ENCODE measurements at regions not wholly inside any gene's neighbourhood (a gene's known extent, or its start where the extent isn't known, plus 50 kb on each side); places are given as distances from the start of the nearest gene placed in this dataset.

- dilution Hi-C loops (cut with MboI; ENCODE audit: extremely low pct_ligation_motif_present, low sequenced_read_pairs): no loop called here
- TF ChIP-seq CTCF (optimal IDR thresholded peaks at IDR 0.05 in 1 of 3, IDR thresholded peaks at IDR 0.05 in 1 of 3, conservative IDR thresholded peaks at IDR 0.05 in 1 of 3; ENCODE audit: extremely low read depth in 1 of 3, insufficient read depth in 2 of 3, low read length in 3 of 3): no peak
- no peak for TF ChIP-seq EZH2 (IDR thresholded peaks at IDR 0.05; ENCODE audit: low read length)
- H3K79me2 ChIP-seq (ENCODE audit: control insufficient read depth, insufficient read depth, low read length): no peaks in the 10 kb centered on the region
- DNase-seq (ENCODE audit: low read depth, low spot score) (no peak), FAIRE-seq (no peak)
- no peak overlapping the region for H3K27ac ChIP-seq (ENCODE audit: control insufficient read depth, insufficient read depth, low read length)
- H3K4me1 ChIP-seq (ENCODE audit: control insufficient read depth, extremely low read depth, insufficient read depth, low read length): no peaks in the 10 kb centered on the region
- H3K4me2 ChIP-seq (ENCODE audit: control insufficient read depth, extremely low read depth, insufficient read depth, low read depth, low read length): no peak overlapping the region
- H3K4me3 ChIP-seq (ENCODE audit: control insufficient read depth in 2 of 3, extremely low read depth in 1 of 3, insufficient read depth in 2 of 3, low read depth in 1 of 3, low read length in 3 of 3): no peak overlapping the region
- no peak overlapping the region for H3K9ac ChIP-seq (ENCODE audit: control insufficient read depth, extremely low read depth, insufficient read depth, low read length)
- no peaks in the 10 kb centered on the region for H3K36me3 ChIP-seq (ENCODE audit: control insufficient read depth in 2 of 2, extremely low read depth in 1 of 2, insufficient read depth in 2 of 2, low read length in 2 of 2)
- H3K27me3 ChIP-seq (ENCODE audit: control insufficient read depth, extremely low read depth, insufficient read depth, low read length): no peaks in the 10 kb centered on the region
- H3K9me3 ChIP-seq (ENCODE audit: control insufficient read depth, low read depth, low read length): no peaks in the 10 kb centered on the region
- no peak overlapping the region for H2AFZ ChIP-seq (ENCODE audit: control insufficient read depth, low read length)
- no peaks in the 10 kb centered on the region for H3K9me1 ChIP-seq (ENCODE audit: control insufficient read depth, extremely low read depth, insufficient read depth, low read length)
- no peaks in the 10 kb centered on the region for H4K20me1 ChIP-seq (ENCODE audit: control insufficient read depth, extremely low read depth, insufficient read depth, low read length)
These were observed 939.3 kb downstream of the CDH18 start for GRCh38 chr5:19048726-19049125.

- Histone ChIP-seq H3K9ac (ENCODE audit: control insufficient read depth, extremely low read depth, insufficient read depth, low read length) (no peak overlapping the region), H3K27ac (ENCODE audit: control insufficient read depth, insufficient read depth, low read length) (no peak overlapping the region), H4K20me1 (ENCODE audit: control insufficient read depth, extremely low read depth, insufficient read depth, low read length) (no peaks in the 10 kb centered on the region), H2AFZ (ENCODE audit: control insufficient read depth, low read length) (no peak overlapping the region), H3K9me3 (ENCODE audit: control insufficient read depth, low read depth, low read length) (no peaks in the 10 kb centered on the region), H3K9me1 (ENCODE audit: control insufficient read depth, extremely low read depth, insufficient read depth, low read length) (no peaks in the 10 kb centered on the region), H3K4me3 (ENCODE audit: control insufficient read depth in 2 of 3, extremely low read depth in 1 of 3, insufficient read depth in 2 of 3, low read depth in 1 of 3, low read length in 3 of 3) (no peak overlapping the region), H3K36me3 (ENCODE audit: control insufficient read depth in 2 of 2, extremely low read depth in 1 of 2, insufficient read depth in 2 of 2, low read length in 2 of 2) (no peaks in the 10 kb centered on the region), H3K27me3 (ENCODE audit: control insufficient read depth, extremely low read depth, insufficient read depth, low read length) (no peaks in the 10 kb centered on the region), H3K4me1 (ENCODE audit: control insufficient read depth, extremely low read depth, insufficient read depth, low read length) (no peaks in the 10 kb centered on the region), H3K79me2 (ENCODE audit: control insufficient read depth, insufficient read depth, low read length) (no peaks in the 10 kb centered on the region), H3K4me2 (ENCODE audit: control insufficient read depth, extremely low read depth, insufficient read depth, low read depth, low read length) (no peak overlapping the region)
- no peak for DNase-seq (ENCODE audit: low read depth, low spot score)
- dilution Hi-C loops (cut with MboI; ENCODE audit: extremely low pct_ligation_motif_present, low sequenced_read_pairs): no loop called here
- peak; percentile 58 for FAIRE-seq
- TF ChIP-seq CTCF (optimal IDR thresholded peaks at IDR 0.05 in 1 of 3, IDR thresholded peaks at IDR 0.05 in 1 of 3, conservative IDR thresholded peaks at IDR 0.05 in 1 of 3; ENCODE audit: extremely low read depth in 1 of 3, insufficient read depth in 2 of 3, low read length in 3 of 3) (no peak), EZH2 (IDR thresholded peaks at IDR 0.05; ENCODE audit: low read length) (no peak)
These were observed 929.8 kb downstream of the CDH18 start for GRCh38 chr5:19058216-19058615.
